ENCODE measurements at regions not wholly inside any gene's neighbourhood (a gene's known extent, or its start where the extent isn't known, plus 50 kb on each side); places are given as distances from the start of the nearest gene placed in this dataset.

DNA sequence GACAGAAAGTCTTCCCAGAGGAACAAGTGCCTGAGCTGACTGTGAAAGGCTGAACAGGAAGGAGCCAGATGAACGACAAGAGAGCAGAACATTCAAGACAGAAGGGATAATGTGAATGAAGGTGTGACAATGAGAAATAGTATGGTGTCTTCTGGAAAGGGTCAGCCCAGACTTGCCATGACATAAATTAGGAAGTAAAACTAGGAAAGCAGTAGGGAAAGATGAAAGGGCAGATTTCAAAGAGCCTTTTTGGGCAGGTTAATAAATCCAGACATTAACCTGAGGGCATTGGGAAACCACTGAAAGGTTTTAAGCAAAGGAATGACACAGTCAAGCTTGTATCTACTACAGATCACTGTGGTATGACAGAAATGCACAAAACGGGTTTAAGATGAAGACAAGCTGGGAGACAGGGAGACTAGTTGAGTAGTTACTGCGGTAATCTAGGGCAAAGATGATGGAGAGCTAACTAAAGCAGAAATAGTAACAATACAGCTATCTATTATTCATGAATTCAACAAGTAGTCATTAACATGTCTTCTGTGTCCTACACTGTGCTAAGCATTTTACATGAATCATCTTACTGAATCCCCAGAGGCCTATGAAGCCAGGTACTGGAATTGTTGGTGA, 580.9 kb upstream of the WWC1 start (continued):
- no peak for TF ChIP-seq KMT2B (CRISPR knock-in tag; IDR thresholded peaks at IDR 0.05)

GRCh38 chr5:167712986-167713585, 578.4 kb upstream of the WWC1 start:
- in situ Hi-C loops (cut with HindIII; ENCODE audit: extremely low pct_ligation_motif_present, low pct_unique_long_range_greater_than_20kb): no loop called here
- no peak for ATAC-seq
- no peak for TF ChIP-seq SATB2 (CRISPR knock-in tag; IDR thresholded peaks at IDR 0.05)
- TF ChIP-seq, protein P1, sequence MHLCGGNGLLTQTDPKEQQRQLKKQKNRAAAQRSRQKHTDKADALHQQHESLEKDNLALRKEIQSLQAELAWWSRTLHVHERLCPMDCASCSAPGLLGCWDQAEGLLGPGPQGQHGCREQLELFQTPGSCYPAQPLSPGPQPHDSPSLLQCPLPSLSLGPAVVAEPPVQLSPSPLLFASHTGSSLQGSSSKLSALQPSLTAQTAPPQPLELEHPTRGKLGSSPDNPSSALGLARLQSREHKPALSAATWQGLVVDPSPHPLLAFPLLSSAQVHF (CRISPR knock-in tag; IDR thresholded peaks at IDR 0.05): no peak
- no peak for TF ChIP-seq KDM6A (CRISPR knock-in tag; IDR thresholded peaks at IDR 0.05; ENCODE audit: low read depth)
- TF ChIP-seq ZSCAN30 (CRISPR knock-in tag; IDR thresholded peaks at IDR 0.05): no peak
- TF ChIP-seq ZNF747 (CRISPR knock-in tag; IDR thresholded peaks at IDR 0.05; ENCODE audit: borderline replicate concordance): no peak
- TF ChIP-seq MED13 (CRISPR knock-in tag; IDR thresholded peaks at IDR 0.05): no peak
- TF ChIP-seq PLSCR1 (CRISPR knock-in tag; IDR thresholded peaks at IDR 0.05; ENCODE audit: borderline replicate concordance): no peak
- TF ChIP-seq PHF20 (CRISPR knock-in tag; IDR thresholded peaks at IDR 0.05): no peak
- TF ChIP-seq ZNF841 (CRISPR knock-in tag; IDR thresholded peaks at IDR 0.05; ENCODE audit: borderline replicate concordance): no peak
- no peak for TF ChIP-seq KMT2A (CRISPR knock-in tag; IDR thresholded peaks at IDR 0.05)
- TF ChIP-seq ZFP41 (CRISPR knock-in tag; IDR thresholded peaks at IDR 0.05; ENCODE audit: borderline replicate concordance): no peak
- no peak for TF ChIP-seq ZNF703 (CRISPR knock-in tag; IDR thresholded peaks at IDR 0.05; ENCODE audit: borderline replicate concordance)
- TF ChIP-seq MXD4 (CRISPR knock-in tag; IDR thresholded peaks at IDR 0.05): no peak
- TF ChIP-seq, protein P2, sequence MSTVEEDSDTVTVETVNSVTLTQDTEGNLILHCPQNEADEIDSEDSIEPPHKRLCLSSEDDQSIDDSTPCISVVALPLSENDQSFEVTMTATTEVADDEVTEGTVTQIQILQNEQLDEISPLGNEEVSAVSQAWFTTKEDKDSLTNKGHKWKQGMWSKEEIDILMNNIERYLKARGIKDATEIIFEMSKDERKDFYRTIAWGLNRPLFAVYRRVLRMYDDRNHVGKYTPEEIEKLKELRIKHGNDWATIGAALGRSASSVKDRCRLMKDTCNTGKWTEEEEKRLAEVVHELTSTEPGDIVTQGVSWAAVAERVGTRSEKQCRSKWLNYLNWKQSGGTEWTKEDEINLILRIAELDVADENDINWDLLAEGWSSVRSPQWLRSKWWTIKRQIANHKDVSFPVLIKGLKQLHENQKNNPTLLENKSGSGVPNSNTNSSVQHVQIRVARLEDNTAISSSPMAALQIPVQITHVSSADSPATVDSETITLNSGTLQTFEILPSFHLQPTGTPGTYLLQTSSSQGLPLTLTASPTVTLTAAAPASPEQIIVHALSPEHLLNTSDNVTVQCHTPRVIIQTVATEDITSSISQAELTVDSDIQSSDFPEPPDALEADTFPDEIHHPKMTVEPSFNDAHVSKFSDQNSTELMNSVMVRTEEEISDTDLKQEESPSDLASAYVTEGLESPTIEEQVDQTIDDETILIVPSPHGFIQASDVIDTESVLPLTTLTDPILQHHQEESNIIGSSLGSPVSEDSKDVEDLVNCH (CRISPR knock-in tag; IDR thresholded peaks at IDR 0.05): no peak
- TF ChIP-seq, protein P3, sequence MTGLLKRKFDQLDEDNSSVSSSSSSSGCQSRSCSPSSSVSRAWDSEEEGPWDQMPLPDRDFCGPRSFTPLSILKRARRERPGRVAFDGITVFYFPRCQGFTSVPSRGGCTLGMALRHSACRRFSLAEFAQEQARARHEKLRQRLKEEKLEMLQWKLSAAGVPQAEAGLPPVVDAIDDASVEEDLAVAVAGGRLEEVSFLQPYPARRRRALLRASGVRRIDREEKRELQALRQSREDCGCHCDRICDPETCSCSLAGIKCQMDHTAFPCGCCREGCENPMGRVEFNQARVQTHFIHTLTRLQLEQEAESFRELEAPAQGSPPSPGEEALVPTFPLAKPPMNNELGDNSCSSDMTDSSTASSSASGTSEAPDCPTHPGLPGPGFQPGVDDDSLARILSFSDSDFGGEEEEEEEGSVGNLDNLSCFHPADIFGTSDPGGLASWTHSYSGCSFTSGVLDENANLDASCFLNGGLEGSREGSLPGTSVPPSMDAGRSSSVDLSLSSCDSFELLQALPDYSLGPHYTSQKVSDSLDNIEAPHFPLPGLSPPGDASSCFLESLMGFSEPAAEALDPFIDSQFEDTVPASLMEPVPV (CRISPR knock-in tag; IDR thresholded peaks at IDR 0.05): no peak

More at GRCh38 chr5:167712986-167713585, 578.4 kb upstream of the WWC1 start:
- no peaks in the 10 kb centered on the region for H3K36me3 ChIP-seq (replicated peaks in 1 of 2; ENCODE audit: control insufficient read depth in 1 of 2, insufficient read depth in 2 of 2, low read length in 2 of 2)
- no peaks in the 10 kb centered on the region for H4K20me1 ChIP-seq (ENCODE audit: insufficient read depth, low read length)
- ChIA-PET POLR2A (no interaction called here), CTCF (ENCODE audit: low intra/inter-chr PET ratio, low total read pairs) (no interaction called here)
- no peak overlapping the region for H3K4me2 ChIP-seq (ENCODE audit: low read depth, low read length)
- no peak overlapping the region for H3K27ac ChIP-seq (ENCODE audit: extremely low read length, insufficient read depth, low read length)
- H3K27me3 ChIP-seq (ENCODE audit: control insufficient read depth in 1 of 2, insufficient read depth in 2 of 2, low read length in 2 of 2): no peaks in the 10 kb centered on the region
- intact Hi-C loops (cut with micrococcal nuclease; ENCODE audit: unreplicated experiment): no loop called here
- no peaks in the 10 kb centered on the region for H3K9me3 ChIP-seq (ENCODE audit: low read length)
- no peak overlapping the region for H3K4me3 ChIP-seq (replicated peaks in 1 of 3; ENCODE audit: insufficient read depth in 1 of 3, low read depth in 2 of 3, low read length in 3 of 3)
- H2AFZ ChIP-seq (ENCODE audit: low read length): no peak overlapping the region
- H3K4me1 ChIP-seq (ENCODE audit: insufficient read depth, low read length): no peaks in the 10 kb centered on the region
- DNase-seq (ENCODE audit: low spot score) (no peak), FAIRE-seq (no peak)
- H3K79me2 ChIP-seq (ENCODE audit: insufficient read depth, low read length): no peaks in the 10 kb centered on the region
- no peak overlapping the region for H3K9ac ChIP-seq (ENCODE audit: insufficient read depth, low read depth, low read length)
- BruUV-seq (replicated peaks): no TSS peak
- 13% methylated on average over 7 of the region's 7 CpGs for WGBS (ENCODE audit: low lambda C conversion rate)
